HG03045 (cell line): ENCODE measurements at regions not wholly inside any gene's neighbourhood (a gene's known extent, or its start where the extent isn't known, plus 50 kb on each side); places are given as distances from the start of the nearest gene placed in this dataset.
"Not testable (repeated sequence)": the region's sequence is repeated elsewhere in the genome, so short reads cannot be mapped to it uniquely, and the experiment has no call there.

Experiments
- ATAC-seq: cut with Tn5 transposase; IDR thresholded peaks from one replicate; pipeline ENCODE4 v1.9.1; 2021; ENCODE audit warnings: mild to moderate bottlenecking, moderate library complexity; ENCODE audit not compliant: unreplicated experiment

DNA sequence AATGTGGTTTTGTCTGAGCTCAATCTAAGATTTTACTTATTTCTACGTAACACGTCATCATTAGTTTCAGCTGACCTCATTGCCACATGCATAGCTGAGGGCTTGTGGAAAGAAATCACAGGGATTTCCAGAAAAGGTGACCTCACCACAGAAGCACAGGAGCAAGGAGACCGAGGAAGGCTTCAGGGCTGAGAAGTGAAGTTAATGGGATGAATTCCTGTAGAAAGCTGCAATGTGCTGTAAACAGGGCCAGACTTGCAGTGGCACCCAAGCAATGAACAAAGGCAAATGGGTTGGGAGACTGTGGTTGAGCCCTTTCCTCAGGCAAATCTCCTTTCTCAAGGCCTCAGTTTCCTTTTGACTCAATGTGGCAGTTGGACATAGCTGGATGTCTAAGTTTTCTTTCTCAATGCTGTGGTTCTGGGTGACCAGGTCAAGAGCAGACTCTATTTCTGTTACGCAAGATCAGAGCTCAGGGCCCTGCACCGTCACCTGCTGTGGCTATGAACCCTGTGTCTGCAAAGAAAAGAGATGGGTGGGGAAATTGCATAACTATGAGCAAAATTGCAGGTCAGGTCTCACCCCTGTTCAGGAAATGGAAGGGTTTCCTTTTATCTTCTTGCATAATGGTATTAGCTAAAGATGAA, 252.2 kb upstream of the TBL1XR1 start:
- ATAC-seq, result peak; percentile 80

DNA sequence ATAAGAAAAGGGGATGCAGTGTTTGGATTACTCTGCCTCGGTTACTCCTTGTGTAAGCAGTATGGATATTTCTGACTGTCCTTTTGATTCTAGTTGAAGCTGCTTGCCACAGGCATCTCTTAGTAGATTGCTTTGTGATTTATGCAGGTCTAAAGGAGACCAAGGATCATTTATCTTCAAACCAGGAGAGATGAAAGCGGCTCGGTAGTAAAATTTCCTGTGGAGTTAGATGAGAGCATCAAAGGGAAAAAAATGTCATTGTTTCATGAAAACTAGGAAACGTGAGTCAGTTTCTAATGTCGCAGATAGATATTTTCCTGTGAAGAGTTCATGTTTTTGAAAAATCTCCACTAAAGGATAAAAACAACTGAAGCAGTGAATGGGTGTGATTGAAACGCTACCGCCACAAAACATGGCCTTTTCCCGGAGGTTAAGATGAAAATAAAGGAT, 254.0 kb upstream of the TBL1XR1 start:
- ATAC-seq, result no peak

DNA sequence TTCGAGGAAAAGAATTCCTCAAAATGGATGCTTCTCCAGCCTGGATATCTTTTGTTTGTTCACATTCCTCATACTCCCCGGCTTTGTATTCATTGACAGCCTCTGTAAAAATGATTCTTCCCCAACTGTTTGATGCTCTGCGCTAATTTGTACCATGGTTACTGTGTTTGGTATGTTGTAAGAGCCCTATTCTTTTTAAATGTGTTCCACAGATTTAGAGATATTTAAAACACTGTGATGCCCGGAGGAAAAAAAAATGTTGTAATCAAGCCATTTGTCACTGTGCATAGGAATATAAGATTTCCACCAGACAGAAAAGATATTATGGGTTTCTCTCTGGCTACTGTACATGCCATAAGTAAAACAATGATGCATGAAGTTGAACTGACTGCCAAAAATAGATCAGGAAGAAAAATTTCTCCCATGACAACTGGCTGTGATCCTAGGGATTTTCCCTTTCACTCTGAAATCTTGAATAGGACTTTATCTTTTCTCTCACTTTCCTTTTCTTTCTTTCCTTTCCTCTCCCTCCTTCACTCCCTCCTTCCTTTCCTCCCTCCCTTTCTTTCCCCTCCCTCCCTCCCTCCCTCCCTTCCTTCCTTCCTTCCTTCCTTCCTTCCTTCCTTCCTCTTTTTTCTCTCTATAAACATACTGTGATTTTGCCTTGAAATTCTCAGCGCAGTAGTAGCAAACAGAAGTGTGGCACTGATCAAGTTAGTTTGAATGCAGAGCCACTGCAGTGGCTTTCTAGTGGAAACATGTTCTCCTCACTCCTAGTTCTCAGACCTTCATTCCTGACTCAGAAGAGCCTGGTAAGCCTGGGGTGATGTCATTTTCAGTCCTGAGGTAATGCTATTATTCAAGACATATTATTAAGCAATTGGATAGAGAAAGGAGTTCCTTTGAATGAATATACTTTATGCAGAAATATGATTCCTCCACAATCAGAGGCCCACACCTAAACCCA, 254.9 kb upstream of the TBL1XR1 start:
- no peak for ATAC-seq

DNA sequence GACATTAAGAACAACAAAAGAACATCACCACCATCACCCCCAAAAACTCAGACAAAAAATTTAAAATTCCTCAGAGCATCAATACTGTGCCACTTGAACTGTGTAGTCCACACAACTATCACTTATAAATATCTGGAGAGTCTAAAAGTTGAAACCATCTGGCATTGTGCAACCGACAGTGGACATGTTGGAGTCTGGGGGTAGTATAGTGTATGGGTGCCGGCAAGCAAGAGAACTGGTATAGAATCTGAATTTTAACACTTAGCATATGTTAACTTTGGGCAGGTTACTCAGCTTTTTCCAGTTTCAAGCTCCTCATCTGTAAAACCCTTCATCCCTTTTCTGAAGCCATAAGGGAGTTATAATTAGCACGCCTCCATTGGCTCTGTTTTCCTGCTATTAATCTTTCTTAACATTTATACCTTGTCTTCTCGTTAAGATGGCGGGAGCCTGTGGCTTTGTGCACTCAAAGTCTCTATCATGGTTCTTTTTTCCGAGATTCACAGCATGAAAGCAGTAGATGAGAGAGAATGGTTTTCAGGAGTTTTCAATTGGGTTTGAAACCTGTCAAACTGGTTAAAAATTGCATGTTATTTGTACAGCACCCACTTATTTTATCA, 255.7 kb upstream of the TBL1XR1 start:
- ATAC-seq, result no peak

DNA sequence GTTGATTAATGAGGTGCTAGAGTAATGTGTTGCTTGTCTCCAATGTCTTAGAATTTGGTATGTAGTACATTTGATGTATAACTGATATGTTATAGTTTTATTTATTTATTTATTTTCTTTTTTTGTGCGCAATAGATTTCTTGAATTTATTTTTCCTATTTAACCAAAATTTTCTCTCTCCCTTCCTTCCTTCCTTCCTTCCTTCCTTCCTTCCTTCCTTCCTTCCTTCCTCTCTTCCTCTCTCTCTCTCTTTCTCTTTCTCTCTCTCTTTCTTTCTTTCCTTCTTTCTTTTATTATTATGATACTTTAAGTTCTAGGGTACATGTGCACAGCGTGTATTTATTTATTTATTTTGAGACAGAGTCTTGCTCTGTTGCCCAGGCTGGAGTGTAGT, 256.2 kb upstream of the TBL1XR1 start:
- ATAC-seq, result no peak

DNA sequence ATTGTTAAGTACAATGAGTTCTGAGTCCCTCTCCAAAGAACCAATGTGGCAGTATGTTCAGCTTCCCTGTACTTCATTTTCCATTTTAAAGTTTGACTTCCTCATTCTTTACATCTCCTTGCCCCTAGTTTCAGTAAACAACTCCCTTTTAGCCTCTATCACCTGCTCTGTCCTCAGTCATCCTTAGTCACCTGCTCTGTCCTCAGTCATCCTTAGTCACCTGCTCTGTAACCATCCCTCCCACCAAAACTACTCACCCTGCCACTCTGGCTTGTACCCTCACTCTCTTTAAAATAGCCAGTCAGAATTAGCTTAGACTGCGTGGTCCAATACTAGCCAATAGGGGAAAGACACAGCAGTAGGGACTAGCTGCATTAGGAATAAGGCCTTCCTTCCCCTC, 259.9 kb upstream of the TBL1XR1 start:
- not testable (repeated sequence) for ATAC-seq

DNA sequence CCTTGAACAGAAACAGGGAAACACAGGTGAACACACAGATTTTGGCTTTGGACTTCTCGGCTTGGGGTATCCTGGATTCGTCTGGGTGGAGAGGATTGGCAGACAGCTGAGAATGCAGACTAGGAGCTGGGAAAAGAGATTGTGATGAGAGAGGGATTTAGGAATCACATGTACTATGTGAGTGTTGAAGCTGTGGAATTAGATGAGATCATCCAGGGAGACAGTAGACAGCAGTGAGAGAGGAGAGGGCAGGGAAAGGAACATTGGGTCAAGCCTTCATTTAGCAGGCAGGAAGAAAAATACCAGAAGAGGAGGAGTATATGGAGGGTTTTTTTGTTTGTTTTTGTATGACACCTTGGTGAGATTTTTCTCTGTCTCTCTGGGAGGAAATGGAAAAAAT, 262.1 kb upstream of the TBL1XR1 start:
- no peak for ATAC-seq

DNA sequence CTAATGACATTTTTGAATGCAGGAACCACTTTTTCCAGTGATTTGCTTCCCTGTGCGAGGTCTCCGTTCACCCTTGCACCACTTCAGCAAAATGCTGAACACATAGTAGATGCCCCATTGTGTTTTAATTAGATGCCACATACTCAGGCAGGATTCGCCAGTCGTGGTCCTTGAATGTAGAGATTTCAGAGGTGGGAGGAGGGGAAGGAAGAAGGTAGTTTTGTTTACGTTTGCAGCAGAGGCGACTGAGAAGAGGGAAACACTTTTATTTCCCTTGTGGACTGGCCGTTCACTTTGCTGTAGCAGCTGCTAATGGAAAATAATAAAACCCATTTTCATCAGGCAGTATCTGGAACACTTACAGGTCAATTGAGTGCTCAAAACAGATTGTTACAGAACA, 262.8 kb upstream of the TBL1XR1 start:
- no peak for ATAC-seq

DNA sequence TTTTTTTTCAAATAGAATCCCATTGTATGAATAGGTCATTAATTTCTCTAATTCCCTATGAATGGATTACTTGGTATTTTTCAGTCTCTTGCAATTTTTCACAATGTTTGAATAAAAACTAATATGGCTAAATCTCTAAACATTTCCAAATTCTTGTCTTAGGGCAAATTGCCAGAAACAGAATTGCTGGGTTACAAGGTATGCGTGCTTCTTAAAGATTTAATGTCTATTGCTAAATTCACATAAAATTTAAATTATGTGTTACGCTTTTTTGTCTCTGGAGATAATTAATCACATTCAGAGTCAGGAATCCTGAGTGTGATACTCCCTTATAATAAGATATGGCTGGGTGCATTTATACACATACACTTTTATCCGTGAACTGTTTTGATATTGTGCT, 264.5 kb upstream of the TBL1XR1 start:
- no peak for ATAC-seq

DNA sequence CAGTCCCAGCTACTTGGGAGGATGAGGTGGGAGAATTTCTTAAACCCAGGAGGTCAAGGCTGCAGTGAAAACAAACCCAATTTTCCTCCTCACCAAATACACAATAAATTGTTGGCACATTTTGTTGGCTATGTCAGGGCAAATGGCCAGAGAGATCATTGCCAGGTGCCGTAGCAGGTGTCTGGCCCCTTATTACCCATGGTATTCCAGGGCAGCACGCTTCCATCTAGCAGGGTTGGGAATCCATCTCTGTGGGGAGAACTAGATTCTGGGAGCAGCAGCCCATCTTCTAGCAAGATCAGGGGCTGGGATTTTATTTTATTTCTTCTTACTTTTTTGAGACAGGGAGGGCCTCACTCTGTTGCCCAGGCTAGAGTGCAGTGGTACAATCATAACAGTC, 266.1 kb upstream of the TBL1XR1 start:
- ATAC-seq, result not testable (repeated sequence)

DNA sequence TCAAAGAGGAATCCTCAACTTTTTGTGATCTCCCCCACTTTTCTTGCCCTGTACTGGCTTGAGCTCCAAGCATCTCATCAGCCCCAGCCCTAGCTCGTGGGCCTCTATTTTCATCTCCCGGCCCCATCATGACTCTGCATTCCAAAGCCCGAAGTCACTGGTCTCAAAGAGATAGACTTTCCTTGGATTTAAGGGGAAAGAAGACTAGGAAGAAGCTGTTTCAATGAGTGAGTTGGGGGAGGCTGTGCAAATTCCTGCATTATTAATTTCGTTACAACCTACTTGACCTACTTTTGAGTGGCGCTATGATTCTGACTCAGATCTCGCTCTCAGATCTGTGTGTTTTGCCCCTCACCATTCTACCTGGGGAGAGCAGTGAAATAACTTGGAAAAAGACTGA, 266.6 kb upstream of the TBL1XR1 start:
- no peak for ATAC-seq

DNA sequence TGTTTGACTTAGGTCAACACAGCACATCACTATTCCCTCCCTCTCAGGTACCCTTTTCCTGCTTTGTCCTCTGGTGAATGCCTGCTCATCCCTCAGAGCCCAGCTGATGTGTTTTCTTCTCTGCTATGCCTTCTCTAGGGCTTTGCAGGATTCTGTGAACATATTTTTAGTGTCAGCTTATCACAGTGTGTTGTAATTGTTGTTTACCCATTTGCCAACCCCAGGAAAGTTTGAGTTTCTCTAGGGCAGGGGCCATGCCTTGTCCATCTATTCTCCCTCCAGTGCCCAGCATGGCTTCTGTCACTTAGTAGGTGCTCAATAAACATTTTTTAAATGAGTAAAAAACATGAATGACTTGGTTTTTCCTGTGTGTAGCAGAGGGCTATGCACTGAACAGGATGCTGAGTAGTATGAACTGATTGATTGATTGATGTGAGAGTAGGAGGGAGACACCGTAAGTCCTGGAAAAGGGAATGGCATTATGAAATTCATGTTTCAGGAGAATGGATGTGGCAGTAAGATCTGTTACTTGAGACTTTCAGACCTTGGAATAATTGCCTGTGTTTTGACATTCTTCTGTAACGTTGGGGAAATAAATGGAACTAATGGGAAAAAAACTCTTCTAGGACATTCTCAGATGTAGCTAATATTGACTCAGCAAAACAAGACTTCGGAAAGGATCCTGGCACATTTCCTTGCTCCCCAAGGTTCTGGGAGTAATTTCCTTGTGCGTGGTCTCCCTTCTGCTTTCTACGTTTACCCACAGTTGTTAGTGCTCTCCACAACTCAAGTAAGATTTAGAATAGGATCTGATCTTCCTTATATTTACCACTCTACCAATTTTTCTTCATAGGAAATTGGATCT, 267.3 kb upstream of the TBL1XR1 start:
- no peak for ATAC-seq

DNA sequence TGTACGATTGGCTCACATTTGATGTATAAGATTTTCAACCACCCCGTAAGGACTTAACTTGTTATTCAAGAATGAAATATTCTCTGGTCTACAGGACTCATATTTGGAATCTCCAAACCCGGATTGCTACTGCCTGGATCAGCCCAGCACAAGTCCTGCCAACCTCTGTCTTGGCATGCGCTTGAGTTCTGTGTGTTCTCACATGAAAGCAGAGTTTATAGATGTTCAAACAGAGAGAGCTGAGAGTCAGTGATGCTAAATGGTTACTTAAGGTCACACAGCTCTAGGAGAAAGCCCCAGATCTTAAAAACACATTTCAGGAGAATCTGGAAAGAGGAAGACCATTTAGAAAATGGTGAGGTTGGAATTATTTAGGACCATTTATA, 268.0 kb upstream of the TBL1XR1 start:
- no peak for ATAC-seq

DNA sequence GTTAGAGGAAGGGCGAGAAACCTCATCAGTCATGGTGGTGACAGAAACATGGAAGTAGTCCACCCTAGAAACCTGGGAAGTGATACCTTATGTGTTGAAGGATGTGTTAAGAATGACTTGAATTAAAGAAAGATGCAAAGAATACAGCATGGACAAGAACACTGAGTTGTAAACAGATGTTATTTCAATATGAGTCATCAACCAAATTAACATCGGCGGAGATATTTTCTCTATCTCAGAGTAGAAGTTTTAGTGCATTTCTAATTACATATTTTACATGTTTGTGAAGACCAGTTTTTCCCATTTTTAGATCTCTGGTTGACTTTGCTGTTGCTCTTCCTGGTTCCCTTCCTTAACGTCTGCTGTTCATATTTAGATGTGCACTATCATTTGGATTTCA, 268.8 kb upstream of the TBL1XR1 start:
- no peak for ATAC-seq

DNA sequence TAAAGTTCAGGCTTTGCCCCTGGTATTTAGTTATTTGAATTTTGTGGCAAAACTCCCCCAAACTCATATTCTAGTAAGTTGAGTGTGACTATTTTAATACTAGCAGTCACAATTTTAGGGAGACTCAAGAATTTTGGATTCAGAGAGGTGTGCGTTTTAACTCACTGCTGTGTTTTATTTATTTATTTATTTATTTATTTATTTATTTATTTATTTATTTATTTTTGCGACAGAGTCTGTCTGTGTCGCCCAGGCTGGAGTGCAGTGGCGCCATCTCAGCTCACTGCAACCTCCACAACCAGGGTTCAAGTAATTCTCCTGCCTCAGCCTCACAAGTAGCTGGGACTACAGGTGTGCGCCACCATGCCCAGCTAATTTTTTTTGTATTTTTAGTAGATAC, 269.3 kb upstream of the TBL1XR1 start:
- not testable (repeated sequence) for ATAC-seq

DNA sequence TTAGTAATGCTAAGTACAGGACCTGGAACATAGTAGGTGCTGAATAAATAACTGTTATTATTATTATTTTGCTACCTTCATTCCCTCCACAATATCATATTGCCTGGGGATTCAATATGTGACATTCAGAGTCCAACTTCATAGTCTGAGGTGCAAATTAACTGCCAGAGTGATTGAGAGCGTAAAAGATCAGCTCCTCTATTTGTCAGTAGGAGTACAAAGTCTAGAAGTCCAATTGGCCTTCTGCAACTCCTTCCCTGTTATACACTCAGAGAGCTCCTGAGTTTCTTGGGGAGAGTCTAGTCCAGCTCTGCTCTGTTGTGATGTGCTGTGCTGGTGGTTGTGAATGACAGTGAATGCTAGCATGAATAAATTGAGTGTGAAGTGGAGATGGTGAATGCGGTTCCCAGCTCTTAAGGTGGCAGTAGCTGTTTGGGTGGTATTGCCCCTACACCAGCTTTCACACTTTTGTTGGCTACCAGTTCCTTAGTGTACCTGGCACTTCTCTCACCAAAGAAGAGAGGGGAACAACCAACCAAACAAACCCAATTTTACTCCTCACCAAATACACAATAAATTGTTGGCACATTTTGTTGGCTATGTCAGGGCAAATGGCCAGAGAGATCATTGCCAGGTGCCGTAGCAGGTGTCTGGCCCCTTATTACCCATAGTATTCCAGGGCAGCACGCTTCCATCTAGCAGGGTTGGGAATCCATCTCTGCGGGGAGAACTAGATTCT, 270.1 kb upstream of the TBL1XR1 start:
- ATAC-seq, result no peak

DNA sequence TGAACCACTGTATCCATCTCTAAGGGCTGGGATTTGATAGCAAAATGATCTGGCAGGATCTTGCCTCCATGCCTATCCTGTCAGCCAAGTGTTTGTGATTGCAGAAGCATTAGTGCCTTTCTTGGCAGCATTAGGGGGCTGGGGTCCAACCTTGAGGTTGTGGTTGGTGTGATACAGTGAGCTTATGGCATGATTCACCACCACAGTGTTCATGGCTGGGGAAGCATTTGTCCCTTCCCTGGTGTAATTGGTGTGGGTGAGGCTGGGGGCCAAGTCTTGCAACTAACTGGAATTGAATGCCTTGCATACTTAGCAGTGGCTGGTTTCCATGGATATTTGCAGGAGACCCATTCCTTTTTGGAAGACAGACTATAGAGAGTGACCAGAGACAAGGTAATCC, 271.0 kb upstream of the TBL1XR1 start:
- ATAC-seq, result no peak

DNA sequence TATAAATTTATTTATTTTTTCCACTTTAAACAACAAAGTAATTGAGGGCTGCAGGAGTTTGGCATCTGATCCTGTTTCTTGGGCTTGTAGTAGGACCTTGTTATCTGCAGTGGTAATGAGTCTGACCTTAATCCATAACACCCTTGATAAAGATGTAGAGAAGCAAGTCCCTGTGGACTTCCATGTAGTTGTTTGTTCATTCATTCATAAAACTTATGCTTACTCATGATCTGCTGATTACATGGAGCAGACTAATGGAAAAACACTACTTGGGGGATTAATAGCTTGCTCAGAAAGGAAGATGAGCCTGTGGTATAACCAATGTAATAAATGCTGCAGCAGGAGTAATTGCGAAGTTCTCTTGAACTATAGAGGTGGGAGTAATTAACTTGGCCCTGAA, 271.5 kb upstream of the TBL1XR1 start:
- ATAC-seq, result no peak

DNA sequence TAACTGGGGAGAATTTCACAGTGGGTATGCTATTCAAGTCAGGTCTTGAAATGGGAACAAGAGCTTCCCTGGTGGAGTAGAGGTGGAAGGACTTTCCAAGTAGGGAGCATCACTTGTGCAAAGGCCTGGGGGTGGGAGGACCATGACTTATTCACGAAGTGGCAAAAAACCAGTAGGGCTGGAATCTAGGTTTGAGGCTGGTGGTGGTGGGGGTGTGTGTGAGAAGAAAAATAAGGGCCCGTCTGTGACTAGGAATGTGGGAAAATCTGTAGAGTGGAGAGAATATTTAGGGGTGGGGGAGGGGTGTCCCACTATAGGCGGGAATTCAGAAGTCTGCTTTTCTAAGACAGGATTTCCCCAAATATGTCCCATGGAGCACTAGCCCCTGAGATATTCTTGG, 271.9 kb upstream of the TBL1XR1 start:
- no peak for ATAC-seq
